Activated T-helper 17 cell treated with anti-CD3 and anti-CD28 coated beads, Interleukin-2, amount 50 U/mL, for 72 hours (primary cell): ENCODE measurements at regions not wholly inside any gene's neighbourhood (a gene's known extent, or its start where the extent isn't known, plus 50 kb on each side); places are given as distances from the start of the nearest gene placed in this dataset.

ENCODE experiments used
- ATAC-seq: fragments of 150-1000 bp; cut with Tn5 transposase; replicated peaks from 2 replicates; pipeline ENCODE4 v1.10.0; 2021; ENCODE audit warnings: mild to moderate bottlenecking, moderate library complexity
- H3K27ac Mint-ChIP-seq: one replicate; pipeline ENCODE4 v1.8.0; 2022; ENCODE audit warnings: mixed read lengths
- H3K27me3 Mint-ChIP-seq: one replicate; pipeline ENCODE4 v1.8.0; 2022; ENCODE audit warnings: mixed read lengths
- H3K36me3 Mint-ChIP-seq: one replicate; pipeline ENCODE4 v1.8.0; 2022; ENCODE audit warnings: low read depth, mild to moderate bottlenecking, mixed read lengths
- H3K4me1 Mint-ChIP-seq: one replicate; pipeline ENCODE4 v1.8.0; 2022; ENCODE audit warnings: mixed read lengths
- H3K4me3 Mint-ChIP-seq: one replicate; pipeline ENCODE4 v1.8.0; 2022; ENCODE audit warnings: mild to moderate bottlenecking, mixed read lengths
- H3K9me3 Mint-ChIP-seq: one replicate; pipeline ENCODE4 v1.8.0; 2022; ENCODE audit warnings: mixed read lengths

DNA sequence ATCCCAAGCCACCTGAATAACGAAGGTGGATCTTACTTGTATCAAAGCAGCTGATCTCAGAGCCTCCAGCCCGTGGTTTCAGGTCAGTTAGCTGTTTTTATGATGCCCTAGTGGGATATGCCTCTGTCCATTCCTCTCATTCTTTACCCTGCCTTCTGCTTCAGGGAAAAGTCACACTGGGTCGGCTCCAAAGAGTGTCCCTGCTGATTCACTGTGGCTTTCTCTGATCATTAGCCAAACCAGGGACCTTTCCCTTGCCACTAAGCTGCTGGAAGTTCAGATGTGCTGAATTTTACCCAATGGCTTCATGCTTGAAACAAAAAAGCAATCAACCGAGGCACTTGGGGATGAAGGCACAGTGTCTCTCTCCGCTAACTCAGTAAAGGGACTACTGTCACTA, 170.2 kb upstream of the SALL1 start:
- Mint-ChIP-seq H3K27ac (no peak overlapping the region), H3K27me3 (no peaks in the 10 kb centered on the region), H3K36me3 (no peaks in the 10 kb centered on the region), H3K4me1 (no peaks in the 10 kb centered on the region), H3K9me3 (no peaks in the 10 kb centered on the region), H3K4me3 (no peak overlapping the region)
- no peak for ATAC-seq

GRCh38 chr16:51317575-51317974, 166.5 kb upstream of the SALL1 start:
- ATAC-seq = no peak
- H3K36me3 Mint-ChIP-seq = no peaks in the 10 kb centered on the region
- no peak overlapping the region for H3K27ac Mint-ChIP-seq
- no peak overlapping the region for H3K4me3 Mint-ChIP-seq
- H3K27me3 Mint-ChIP-seq = no peaks in the 10 kb centered on the region
- no peaks in the 10 kb centered on the region for H3K4me1 Mint-ChIP-seq
- H3K9me3 Mint-ChIP-seq = peaks cover 4% of the 10 kb centered on the region

DNA sequence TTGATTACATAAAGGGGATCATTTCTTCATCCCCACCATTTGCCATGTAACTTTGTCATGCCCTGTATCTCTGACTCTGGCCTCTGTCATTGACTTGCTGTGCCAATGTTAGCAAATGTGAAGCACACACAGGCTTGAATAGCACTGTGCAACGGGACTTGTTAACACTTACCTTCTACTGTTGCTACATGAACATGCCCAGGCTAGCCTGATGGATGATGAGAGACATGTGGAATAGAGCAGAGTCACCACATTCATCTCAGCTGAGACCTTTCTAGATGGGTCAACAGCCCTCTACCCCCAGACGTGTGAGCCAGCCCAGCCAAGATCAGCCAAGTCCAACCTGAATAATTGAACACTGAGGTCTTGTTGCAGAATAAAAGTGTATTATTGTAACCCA, 162.1 kb upstream of the SALL1 start:
- no peaks in the 10 kb centered on the region for H3K4me1 Mint-ChIP-seq
- H3K4me3 Mint-ChIP-seq = no peak overlapping the region
- H3K36me3 Mint-ChIP-seq = no peaks in the 10 kb centered on the region
- peaks cover 9% of the 10 kb centered on the region for H3K9me3 Mint-ChIP-seq
- no peak for ATAC-seq
- no peak overlapping the region for H3K27ac Mint-ChIP-seq
- H3K27me3 Mint-ChIP-seq = no peaks in the 10 kb centered on the region

DNA sequence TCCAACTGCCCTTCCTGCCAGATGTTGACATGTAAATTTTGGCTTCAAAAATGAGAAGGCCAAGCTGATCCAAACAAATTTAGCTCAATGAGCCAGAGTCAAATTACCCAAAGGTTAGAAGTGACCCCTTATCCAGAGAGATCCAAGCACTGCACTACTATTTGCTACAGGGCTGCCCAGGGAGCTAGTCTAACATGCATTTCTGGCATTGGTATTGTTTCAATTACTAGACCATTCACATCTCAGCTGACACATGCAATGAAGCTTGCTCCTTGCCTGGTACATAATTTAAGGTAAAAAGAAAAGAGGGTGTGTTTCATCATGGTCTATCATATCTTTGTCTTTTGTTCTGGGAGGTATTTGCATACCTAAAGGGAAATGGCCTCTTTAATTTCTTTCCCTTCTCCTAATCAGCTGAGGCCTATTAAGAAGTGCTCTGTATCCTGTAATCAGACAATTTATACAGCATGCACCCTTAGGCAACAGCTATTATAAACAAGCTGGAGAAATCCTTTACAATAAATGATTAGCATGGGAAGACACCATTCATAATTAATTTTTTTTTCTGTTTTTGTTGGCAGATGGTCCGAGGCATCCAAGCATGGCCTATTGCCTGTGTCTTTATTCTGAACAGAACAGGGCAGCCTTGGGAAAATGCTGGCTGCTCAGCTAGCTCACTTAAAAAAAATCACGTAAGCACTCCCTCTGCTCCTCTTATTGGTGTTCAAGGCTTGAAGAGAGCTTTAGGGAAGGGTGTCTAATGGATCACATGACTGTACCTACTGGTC, 161.5 kb upstream of the SALL1 start:
- no peak for ATAC-seq
- no peak overlapping the region for H3K4me3 Mint-ChIP-seq
- peaks cover 9% of the 10 kb centered on the region for H3K9me3 Mint-ChIP-seq
- no peak overlapping the region for H3K27ac Mint-ChIP-seq
- no peaks in the 10 kb centered on the region for H3K4me1 Mint-ChIP-seq
- H3K36me3 Mint-ChIP-seq = no peaks in the 10 kb centered on the region
- H3K27me3 Mint-ChIP-seq = no peaks in the 10 kb centered on the region

- Mint-ChIP-seq H3K9me3 (peaks cover 9% of the 10 kb centered on the region), H3K27me3 (no peaks in the 10 kb centered on the region), H3K36me3 (no peaks in the 10 kb centered on the region), H3K4me1 (no peaks in the 10 kb centered on the region), H3K27ac (no peak overlapping the region), H3K4me3 (no peak overlapping the region)
- no peak for ATAC-seq
Observed at GRCh38 chr16:51310159-51310558, 159.1 kb upstream of the SALL1 start.

GRCh38 chr16:51306886-51307595, 156.0 kb upstream of the SALL1 start:
- no peaks in the 10 kb centered on the region for H3K4me1 Mint-ChIP-seq
- H3K4me3 Mint-ChIP-seq = no peak overlapping the region
- no peaks in the 10 kb centered on the region for H3K36me3 Mint-ChIP-seq
- H3K27ac Mint-ChIP-seq = no peak overlapping the region
- H3K9me3 Mint-ChIP-seq = peaks cover under 1% of the 10 kb centered on the region
- no peak for ATAC-seq
- no peaks in the 10 kb centered on the region for H3K27me3 Mint-ChIP-seq

- no peak overlapping the region for H3K4me3 Mint-ChIP-seq
Observed at GRCh38 chr16:51306116-51306515, 155.0 kb upstream of the SALL1 start.

DNA sequence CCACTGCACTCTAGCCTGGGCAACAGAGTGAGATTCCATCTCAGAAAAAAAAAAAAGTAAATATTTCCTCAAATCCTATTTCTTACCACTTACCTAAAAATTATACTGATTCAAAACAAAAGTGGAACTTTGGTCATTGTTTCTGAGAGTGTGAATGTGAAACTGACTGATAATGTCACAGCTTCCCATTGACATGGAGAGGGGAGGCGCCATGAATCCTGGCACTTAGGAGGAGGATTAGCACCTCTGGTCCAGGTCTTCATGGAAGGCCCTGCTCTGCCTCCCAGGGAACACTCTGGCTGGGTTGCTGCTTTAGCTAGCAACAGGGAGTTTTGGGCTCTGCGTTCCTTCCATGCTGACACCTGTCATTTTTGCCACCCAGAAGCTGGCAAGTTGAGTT, 154.3 kb upstream of the SALL1 start:
- Mint-ChIP-seq H3K4me3 (no peak overlapping the region), H3K36me3 (no peaks in the 10 kb centered on the region), H3K27ac (no peak overlapping the region), H3K4me1 (no peaks in the 10 kb centered on the region), H3K9me3 (peaks cover 3% of the 10 kb centered on the region), H3K27me3 (no peaks in the 10 kb centered on the region)
- ATAC-seq = no peak

More at GRCh38 chr16:51306116-51306515, 155.0 kb upstream of the SALL1 start:
- Mint-ChIP-seq H3K27ac (no peak overlapping the region), H3K36me3 (no peaks in the 10 kb centered on the region), H3K4me1 (no peaks in the 10 kb centered on the region), H3K27me3 (no peaks in the 10 kb centered on the region), H3K9me3 (peaks cover 3% of the 10 kb centered on the region)
- ATAC-seq = no peak

GRCh38 chr16:51302042-51302441, 151.0 kb upstream of the SALL1 start:
- Mint-ChIP-seq H3K36me3 (no peaks in the 10 kb centered on the region), H3K4me1 (no peaks in the 10 kb centered on the region), H3K9me3 (peaks cover 3% of the 10 kb centered on the region), H3K4me3 (no peak overlapping the region), H3K27ac (no peak overlapping the region), H3K27me3 (no peaks in the 10 kb centered on the region)
- ATAC-seq = no peak

- ATAC-seq = no peak
- Mint-ChIP-seq H3K36me3 (no peaks in the 10 kb centered on the region), H3K27ac (no peak overlapping the region), H3K27me3 (no peaks in the 10 kb centered on the region), H3K9me3 (peaks cover 7% of the 10 kb centered on the region), H3K4me1 (no peaks in the 10 kb centered on the region), H3K4me3 (no peak overlapping the region)
Observed at GRCh38 chr16:51298800-51299199, 147.7 kb upstream of the SALL1 start.

DNA sequence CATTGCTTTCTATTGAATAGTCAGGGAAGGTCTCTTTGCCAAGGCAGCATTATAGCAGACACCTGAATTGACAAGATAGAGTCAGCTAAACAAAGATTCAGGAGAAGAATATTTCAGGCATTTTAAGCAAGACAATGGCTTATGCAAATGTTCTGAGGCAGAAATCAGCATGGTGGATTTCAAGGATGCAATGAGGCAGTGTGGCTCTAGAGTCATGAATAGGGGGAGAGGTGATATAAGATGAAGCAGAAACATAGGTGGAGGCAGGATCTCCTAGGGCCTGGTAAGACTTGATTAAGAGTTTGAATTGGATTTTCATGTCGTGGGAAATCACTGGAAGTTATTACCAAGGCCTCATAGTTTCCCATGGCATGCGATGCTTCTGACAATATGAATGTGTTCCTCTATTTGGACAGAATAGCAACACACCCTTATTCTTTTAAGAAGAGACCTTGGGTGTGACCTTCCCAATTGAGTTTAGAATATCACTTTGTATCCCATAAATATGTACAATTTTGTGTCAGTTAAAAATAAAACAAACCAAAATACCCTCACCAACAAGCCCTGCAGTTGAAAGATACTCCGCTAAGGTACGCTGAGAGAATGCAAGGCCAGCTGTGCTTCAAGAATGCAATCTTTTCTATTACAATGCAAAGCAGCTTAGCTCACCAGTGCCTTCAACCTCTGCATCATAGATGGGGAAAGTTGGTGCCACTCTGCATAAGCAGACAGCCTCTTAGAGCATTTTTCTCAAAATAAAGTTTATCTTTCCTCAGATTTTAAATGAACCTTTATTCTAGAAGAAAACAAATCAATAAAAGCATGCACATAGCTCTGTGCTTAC, 139.6 kb upstream of the SALL1 start:
- Mint-ChIP-seq H3K4me3 (no peak overlapping the region), H3K9me3 (peaks cover 4% of the 10 kb centered on the region), H3K4me1 (no peaks in the 10 kb centered on the region), H3K36me3 (no peaks in the 10 kb centered on the region), H3K27me3 (no peaks in the 10 kb centered on the region), H3K27ac (no peak overlapping the region)
- no peak for ATAC-seq

DNA sequence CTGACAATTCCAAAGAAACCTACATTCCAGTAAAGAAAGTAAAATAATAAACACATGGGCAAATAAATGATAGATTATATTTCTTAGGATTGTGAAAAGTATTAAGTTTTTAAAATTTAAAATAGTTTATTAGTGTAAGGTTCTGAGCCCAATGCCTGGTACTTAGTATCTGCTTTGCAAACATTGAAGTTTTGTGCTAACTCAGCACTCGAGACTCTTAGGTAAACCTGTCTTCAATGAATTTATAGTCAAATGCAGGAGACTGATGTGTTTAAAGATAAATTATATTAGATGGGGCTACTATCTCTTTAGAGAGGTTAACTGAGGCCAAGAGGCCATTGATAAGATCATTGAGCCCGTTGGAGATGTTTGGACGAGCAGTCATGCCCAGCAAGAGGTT, 138.3 kb upstream of the SALL1 start:
- Mint-ChIP-seq H3K9me3 (peaks cover 4% of the 10 kb centered on the region), H3K27me3 (no peaks in the 10 kb centered on the region), H3K4me3 (no peak overlapping the region), H3K36me3 (no peaks in the 10 kb centered on the region), H3K27ac (no peak overlapping the region), H3K4me1 (no peaks in the 10 kb centered on the region)
- ATAC-seq = no peak

DNA sequence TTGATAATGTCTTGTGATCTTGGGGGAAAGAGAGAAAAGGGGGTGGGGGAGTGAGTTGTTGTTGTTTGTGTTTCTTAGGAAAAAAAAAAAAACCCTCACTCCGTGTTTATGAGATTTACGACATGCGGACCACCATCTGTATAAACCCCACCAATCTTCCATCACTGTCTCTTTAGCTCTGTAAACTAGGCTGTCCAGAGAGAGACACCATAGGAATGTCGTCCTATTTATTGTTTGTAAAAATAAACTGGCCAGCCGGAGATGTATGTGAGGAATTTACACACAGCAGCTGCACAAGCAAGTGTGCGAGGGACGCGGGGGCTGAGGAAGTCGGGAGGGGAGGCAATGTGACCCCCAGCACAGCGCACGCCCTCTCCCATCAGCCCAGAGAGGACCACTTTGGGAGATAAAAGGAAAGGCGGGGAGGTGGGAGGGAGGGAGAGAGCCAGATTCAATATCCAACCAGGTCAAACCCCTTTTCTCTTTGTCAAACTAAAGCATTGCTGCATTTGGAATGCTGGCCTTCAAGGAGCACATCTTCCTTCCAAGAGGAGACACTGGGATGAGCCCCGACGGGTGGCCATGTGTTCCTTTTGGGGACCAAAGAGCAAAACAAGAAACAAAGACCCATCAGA, 136.2 kb upstream of the SALL1 start:
- H3K27ac Mint-ChIP-seq = no peak overlapping the region
- no peaks in the 10 kb centered on the region for H3K27me3 Mint-ChIP-seq
- H3K4me1 Mint-ChIP-seq = no peaks in the 10 kb centered on the region
- H3K36me3 Mint-ChIP-seq = no peaks in the 10 kb centered on the region
- no peak for ATAC-seq
- H3K4me3 Mint-ChIP-seq = no peak overlapping the region
- H3K9me3 Mint-ChIP-seq = peaks cover 4% of the 10 kb centered on the region

- no peaks in the 10 kb centered on the region for H3K27me3 Mint-ChIP-seq
- no peaks in the 10 kb centered on the region for H3K4me1 Mint-ChIP-seq
- H3K4me3 Mint-ChIP-seq = no peak overlapping the region
- peaks cover 4% of the 10 kb centered on the region for H3K9me3 Mint-ChIP-seq
- ATAC-seq = no peak
- no peaks in the 10 kb centered on the region for H3K36me3 Mint-ChIP-seq
- no peak overlapping the region for H3K27ac Mint-ChIP-seq
Observed at GRCh38 chr16:51286272-51286671, 135.2 kb upstream of the SALL1 start.
